Ovary (tissue), 3 donors: ENCODE measurements at regions not wholly inside any gene's neighbourhood (a gene's known extent, or its start where the extent isn't known, plus 50 kb on each side); places are given as distances from the start of the nearest gene placed in this dataset.

Experiments used
- CTCF ChIP-seq, 3 donors: fragments of 450-650 bp in 2 of 3; fragments of 200-600 bp in 1 of 3; IDR thresholded peaks; one replicate each; pipeline versions ENCODE4 v1.5.1 to v1.8.0; 2016 to 2022; ENCODE audit warnings: antibody characterized with exemption in 3 of 3, mild to moderate bottlenecking in 1 of 3
- POLR2A ChIP-seq: fragments of 450-650 bp; IDR thresholded peaks from one replicate; pipeline ENCODE4 v1.6.1; 2017; ENCODE audit warnings: antibody characterized with exemption, mild to moderate bottlenecking, moderate library complexity
- donor health status: DM: no; HTN: no; CAD: no.

DNA sequence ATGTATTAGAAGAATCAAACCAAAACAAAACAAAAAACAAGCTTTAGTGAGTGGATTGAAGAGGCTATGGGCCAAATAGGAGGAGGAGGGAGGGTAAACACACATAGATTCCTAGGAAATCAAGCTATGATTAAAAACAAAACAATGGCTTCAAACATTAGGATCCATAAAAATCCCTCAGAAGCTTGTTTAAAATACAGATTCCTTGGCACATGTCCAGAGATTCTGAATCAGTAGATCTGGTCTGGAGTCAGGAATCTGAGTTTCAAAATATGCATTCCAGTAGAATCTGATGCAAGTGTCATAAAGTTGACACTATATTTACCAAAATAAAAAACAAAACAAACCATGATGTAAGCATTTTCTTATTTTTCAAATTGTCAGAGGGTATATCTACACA is 692.8 kb upstream of the SGCG start:
- TF ChIP-seq CTCF (IDR thresholded peaks at IDR 0.05): no peak
- no peak for TF ChIP-seq POLR2A
